HG02938 (cell line): ENCODE measurements at regions not wholly inside any gene's neighbourhood (a gene's known extent, or its start where the extent isn't known, plus 50 kb on each side); places are given as distances from the start of the nearest gene placed in this dataset.

Source experiments
- ATAC-seq: cut with Tn5 transposase; IDR thresholded peaks from one replicate; pipeline ENCODE4 v1.9.1; 2021; ENCODE audit warnings: mild to moderate bottlenecking, moderate library complexity; ENCODE audit not compliant: unreplicated experiment

- no peak for ATAC-seq
These were observed 129.7 kb downstream of the SNX19 start for GRCh38 chr11:130786586-130786985.

GRCh38 chr11:130787092-130787616, 129.1 kb downstream of the SNX19 start:
- no peak for ATAC-seq

- ATAC-seq, result no peak
These were observed 128.2 kb downstream of the SNX19 start for GRCh38 chr11:130787973-130788570.

GRCh38 chr11:130789056-130789640, 127.1 kb downstream of the SNX19 start:
- ATAC-seq, result no peak

GRCh38 chr11:130790689-130791088, 125.6 kb downstream of the SNX19 start:
- no peak for ATAC-seq

- ATAC-seq, result no peak
These were observed 123.5 kb downstream of the SNX19 start for GRCh38 chr11:130792772-130793171.

GRCh38 chr11:130796828-130797227, 119.5 kb downstream of the SNX19 start:
- no peak for ATAC-seq

GRCh38 chr11:130798280-130798679, 118.0 kb downstream of the SNX19 start:
- ATAC-seq, result no peak

- ATAC-seq, result no peak
These were observed 117.5 kb downstream of the SNX19 start for GRCh38 chr11:130798801-130799200.

GRCh38 chr11:130801333-130802122, 114.8 kb downstream of the SNX19 start:
- ATAC-seq, result no peak

- no peak for ATAC-seq
These were observed 113.7 kb downstream of the SNX19 start for GRCh38 chr11:130802567-130802966.

- no peak for ATAC-seq
These were observed 111.8 kb downstream of the SNX19 start for GRCh38 chr11:130804306-130805076.

- ATAC-seq, result no peak
These were observed 109.5 kb downstream of the SNX19 start for GRCh38 chr11:130806746-130807145.

GRCh38 chr11:130808541-130808940, 107.7 kb downstream of the SNX19 start:
- ATAC-seq, result no peak

- no peak for ATAC-seq
These were observed 103.1 kb downstream of the SNX19 start for GRCh38 chr11:130813196-130813595.

GRCh38 chr11:130813638-130814037, 102.6 kb downstream of the SNX19 start:
- ATAC-seq, result no peak

- ATAC-seq, result no peak
These were observed 101.7 kb downstream of the SNX19 start for GRCh38 chr11:130814440-130815096.

GRCh38 chr11:130815097-130815802, 101.0 kb downstream of the SNX19 start:
- ATAC-seq, result no peak

GRCh38 chr11:130815956-130816355, 100.3 kb downstream of the SNX19 start:
- ATAC-seq, result no peak
